Transverse colon (tissue), 4 donors: ENCODE measurements at regions not wholly inside any gene's neighbourhood (a gene's known extent, or its start where the extent isn't known, plus 50 kb on each side); places are given as distances from the start of the nearest gene placed in this dataset.

ENCODE experiments used
- DNase-seq: peaks from one replicate; pipeline ENCODE4 v3.0.0-alpha.2; 2019
- H3K27ac ChIP-seq, 4 donors: fragments of 200-600 bp; sonication (generic); 2 replicates each; pipeline ENCODE4 v1.5.1; 2016 to 2018; ENCODE audit warnings: inconsistent platforms in 4 of 4
- H3K27me3 ChIP-seq: fragments of 200-600 bp; sonication (generic); 2 replicates; pipeline ENCODE4 v1.5.1; 2017; ENCODE audit warnings: inconsistent platforms
- H3K36me3 ChIP-seq, 4 donors: fragments of 200-600 bp; sonication (generic); 2 replicates each; pipeline ENCODE4 v1.5.1; 2017 to 2019; ENCODE audit warnings: inconsistent platforms in 4 of 4
- H3K4me1 ChIP-seq, 4 donors: fragments of 200-600 bp; sonication (generic); 2 replicates each; pipeline ENCODE4 v1.5.1; 2017 to 2020; ENCODE audit warnings: inconsistent platforms in 4 of 4
- H3K4me3 ChIP-seq, 4 donors: fragments of 200-600 bp; sonication (generic); 1 replicate in 1 of 4; 2 replicates in 3 of 4; pipeline versions ENCODE4 v1.5.1 to v1.6.1; 2017 to 2019; ENCODE audit warnings: inconsistent platforms in 4 of 4
- H3K9me3 ChIP-seq, 2 donors: fragments of 200-600 bp; sonication (generic); 2 replicates each; pipeline ENCODE4 v1.5.1; 2017 to 2019; ENCODE audit warnings: inconsistent platforms in 2 of 2
- CTCF ChIP-seq, 5 experiments: fragments of 200-600 bp in 3 of 5; fragments of 450-650 bp in 2 of 5; sonication (generic) in 3 of 5; IDR thresholded peaks; 1 replicate in 2 of 5; 2 replicates in 3 of 5; pipeline ENCODE4 v1.5.1; 2016 to 2017; ENCODE audit warnings: antibody characterized with exemption in 5 of 5, inconsistent platforms in 3 of 5, mild to moderate bottlenecking in 2 of 5, moderate library complexity in 1 of 5
- EP300 ChIP-seq: sonication (generic); formaldehyde crosslinking; IDR thresholded peaks from one replicate; pipeline ENCODE4 v1.6.1; 2017; ENCODE audit warnings: antibody characterized with exemption, low read depth
- POLR2A ChIP-seq: fragments of 450-650 bp; IDR thresholded peaks from one replicate; pipeline ENCODE4 v1.6.1; 2016; ENCODE audit warnings: antibody characterized with exemption, mild to moderate bottlenecking, moderate library complexity
- POLR2AphosphoS5 ChIP-seq, 3 donors: sonication (generic); formaldehyde crosslinking; IDR thresholded peaks; one replicate each; pipeline ENCODE4 v1.6.1; 2016; ENCODE audit warnings: antibody characterized with exemption in 3 of 3
- WGBS, 2 donors: methylation state at CpG; one replicate each; pipeline ENCODE4 v1.1.5; 2018; ENCODE audit warnings: low coverage in 1 of 2; 5-methylcytosine and 5-hydroxymethylcytosine counted together
- in situ Hi-C, 4 donors: fragments of 200-750 bp; cut with MboI; loops; one replicate each; pipeline versions ENCODE4 v1.15.0 to v1.15.1; 2017; ENCODE audit warnings: low sequenced_read_pairs in 3 of 4, low pct_ligation_motif_present in 1 of 4, low pct_unique_long_range_greater_than_20kb in 1 of 4
- intact Hi-C: fragments of 100-400 bp; cut with DNase I; formaldehyde crosslinking; loops from one replicate; pipeline ENCODE4 v1.15.1; 2023; ENCODE audit warnings: low total_unique reads

- Histone ChIP-seq H3K4me3 (no peak overlapping the region), H3K36me3 (no peaks in the 10 kb centered on the region), H3K4me1 (no peaks in the 10 kb centered on the region), H3K27ac (no peak overlapping the region), H3K27me3 (no peaks in the 10 kb centered on the region), H3K9me3 (no peaks in the 10 kb centered on the region)
- DNase-seq = no peak
- in situ Hi-C loops (no loop called here), intact Hi-C loops (no loop called here)
- TF ChIP-seq POLR2A (no peak), EP300 (no peak), CTCF (IDR thresholded peaks at IDR 0.05) (no peak), POLR2AphosphoS5 (IDR thresholded peaks at IDR 0.05) (no peak)
- 82 to 95% methylated on average over 2 of the region's 2 CpGs for WGBS, 2 donors
Observed at GRCh38 chr3:162468791-162469190, 972.2 kb downstream of the OTOL1 start.

GRCh38 chr3:162487138-162487537 lies 990.5 kb downstream of the OTOL1 start:
- no peak overlapping the region for H3K4me3 ChIP-seq
- no peak overlapping the region for H3K27ac ChIP-seq
- no peak for DNase-seq
- no peaks in the 10 kb centered on the region for H3K4me1 ChIP-seq
- no peak for TF ChIP-seq EP300
- no peak for TF ChIP-seq POLR2AphosphoS5 (IDR thresholded peaks at IDR 0.05)
- TF ChIP-seq POLR2A = no peak
- no peak for TF ChIP-seq CTCF (IDR thresholded peaks at IDR 0.05)
- intact Hi-C loops = no loop called here
- H3K9me3 ChIP-seq = no peaks in the 10 kb centered on the region
- no peaks in the 10 kb centered on the region for H3K27me3 ChIP-seq
- no peaks in the 10 kb centered on the region for H3K36me3 ChIP-seq
- whole genome bisulfite sequencing, 2 donors = 80 to 100% methylated on average over 1 of the region's 1 CpG
- in situ Hi-C loops = no loop called here

GRCh38 chr3:162489853-162490252 lies 993.2 kb downstream of the OTOL1 start:
- Histone ChIP-seq H3K27me3 (no peaks in the 10 kb centered on the region), H3K27ac (no peak overlapping the region), H3K9me3 (no peaks in the 10 kb centered on the region), H3K4me1 (no peaks in the 10 kb centered on the region), H3K36me3 (no peaks in the 10 kb centered on the region), H3K4me3 (no peak overlapping the region)
- intact Hi-C loops = no loop called here
- 58 to 84% methylated on average over 2 of the region's 2 CpGs for WGBS, 2 donors
- in situ Hi-C loops = no loop called here
- TF ChIP-seq EP300 (no peak), POLR2A (no peak), CTCF (IDR thresholded peaks at IDR 0.05) (no peak), POLR2AphosphoS5 (IDR thresholded peaks at IDR 0.05) (no peak)
- DNase-seq = no peak

GRCh38 chr3:162491952-162492351 lies 995.3 kb downstream of the OTOL1 start:
- TF ChIP-seq CTCF (IDR thresholded peaks at IDR 0.05) (no peak), EP300 (no peak), POLR2A (no peak), POLR2AphosphoS5 (IDR thresholded peaks at IDR 0.05) (no peak)
- in situ Hi-C loops (no loop called here), intact Hi-C loops (no loop called here)
- Histone ChIP-seq H3K36me3 (no peaks in the 10 kb centered on the region), H3K4me3 (no peak overlapping the region), H3K27me3 (no peaks in the 10 kb centered on the region), H3K4me1 (no peaks in the 10 kb centered on the region), H3K27ac (no peak overlapping the region), H3K9me3 (no peaks in the 10 kb centered on the region)
- WGBS, 2 donors = 33 to 44% methylated on average over 1 of the region's 1 CpG
- DNase-seq = no peak
